Testis (tissue), 2 donors: ENCODE measurements at regions not wholly inside any gene's neighbourhood (a gene's known extent, or its start where the extent isn't known, plus 50 kb on each side); places are given as distances from the start of the nearest gene placed in this dataset.

Source experiments
- CTCF ChIP-seq, 3 experiments: fragments of 450-650 bp in 2 of 3; fragments of 200-600 bp in 1 of 3; sonication (generic) in 1 of 3; IDR thresholded peaks; one replicate each; pipeline ENCODE4 v1.5.1; 2016 to 2019; ENCODE audit warnings: antibody characterized with exemption in 3 of 3, mild to moderate bottlenecking in 2 of 3, moderate library complexity in 1 of 3
- POLR2A ChIP-seq: fragments of 450-650 bp; IDR thresholded peaks from one replicate; pipeline ENCODE4 v1.6.1; 2017; ENCODE audit warnings: antibody characterized with exemption, mild to moderate bottlenecking, moderate library complexity

DNA sequence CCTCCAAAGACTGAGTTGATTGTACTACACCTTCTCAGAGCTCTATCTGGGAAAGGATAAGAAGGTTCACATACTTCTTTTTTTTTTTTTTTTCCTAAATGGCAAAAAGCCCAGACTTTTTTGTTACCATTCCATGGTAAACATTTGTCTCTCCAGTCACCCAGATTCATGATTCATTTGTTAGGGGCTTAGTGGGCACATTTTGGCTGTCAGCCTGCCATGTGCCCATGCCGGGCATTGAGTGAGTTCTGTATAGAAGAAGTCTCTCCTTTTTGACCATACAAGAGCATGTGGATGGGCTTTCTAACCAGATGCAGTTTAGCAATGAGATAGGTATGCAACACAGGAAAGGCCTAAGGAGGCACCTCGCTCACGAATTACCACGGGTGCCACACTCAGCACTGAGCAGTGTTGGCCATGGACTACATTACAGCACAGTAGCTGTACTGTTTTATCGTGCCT is 447.5 kb upstream of the HSF2 start:
- TF ChIP-seq CTCF (IDR thresholded peaks at IDR 0.05) (no peak), POLR2A (no peak)
